ENCODE measurements at regions not wholly inside any gene's neighbourhood (a gene's known extent, or its start where the extent isn't known, plus 50 kb on each side); places are given as distances from the start of the nearest gene placed in this dataset.

DNA sequence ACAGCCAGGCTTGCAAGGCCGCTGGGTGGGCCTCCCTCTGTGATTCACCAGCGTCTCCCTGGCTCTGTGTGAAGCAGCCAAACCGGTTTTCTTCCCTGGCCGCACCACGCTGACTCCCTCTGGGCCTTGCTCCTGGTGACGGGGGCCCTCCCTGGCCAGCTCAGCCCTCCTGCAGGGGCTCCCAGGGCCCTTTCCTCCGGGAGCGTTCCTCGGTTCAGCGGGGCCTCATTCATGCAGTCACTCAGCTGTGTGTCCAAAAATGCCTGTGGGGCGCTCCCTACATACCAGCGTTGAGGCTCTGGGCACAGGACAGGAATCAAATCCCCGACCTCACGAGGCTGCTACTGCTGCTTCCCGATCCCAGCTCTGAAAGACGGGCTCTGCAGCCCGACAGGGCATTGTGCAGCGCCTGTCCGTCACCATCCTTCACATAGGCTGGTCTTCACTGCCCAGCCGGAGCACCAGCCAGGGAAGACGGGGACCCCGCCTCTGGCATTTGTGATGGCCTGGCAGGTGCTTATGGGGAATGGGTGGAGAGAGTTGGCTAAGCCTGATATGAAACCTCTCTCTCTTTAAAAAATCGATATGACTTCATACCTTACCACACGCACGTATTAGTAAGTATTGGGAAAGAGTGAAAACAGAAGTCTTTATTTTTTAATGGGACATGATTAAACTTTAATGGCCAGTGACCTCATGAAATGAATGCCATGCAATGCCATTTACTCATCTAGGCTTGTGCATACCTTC is 110.0 kb upstream of the SHH start:
- TF ChIP-seq, protein P1, sequence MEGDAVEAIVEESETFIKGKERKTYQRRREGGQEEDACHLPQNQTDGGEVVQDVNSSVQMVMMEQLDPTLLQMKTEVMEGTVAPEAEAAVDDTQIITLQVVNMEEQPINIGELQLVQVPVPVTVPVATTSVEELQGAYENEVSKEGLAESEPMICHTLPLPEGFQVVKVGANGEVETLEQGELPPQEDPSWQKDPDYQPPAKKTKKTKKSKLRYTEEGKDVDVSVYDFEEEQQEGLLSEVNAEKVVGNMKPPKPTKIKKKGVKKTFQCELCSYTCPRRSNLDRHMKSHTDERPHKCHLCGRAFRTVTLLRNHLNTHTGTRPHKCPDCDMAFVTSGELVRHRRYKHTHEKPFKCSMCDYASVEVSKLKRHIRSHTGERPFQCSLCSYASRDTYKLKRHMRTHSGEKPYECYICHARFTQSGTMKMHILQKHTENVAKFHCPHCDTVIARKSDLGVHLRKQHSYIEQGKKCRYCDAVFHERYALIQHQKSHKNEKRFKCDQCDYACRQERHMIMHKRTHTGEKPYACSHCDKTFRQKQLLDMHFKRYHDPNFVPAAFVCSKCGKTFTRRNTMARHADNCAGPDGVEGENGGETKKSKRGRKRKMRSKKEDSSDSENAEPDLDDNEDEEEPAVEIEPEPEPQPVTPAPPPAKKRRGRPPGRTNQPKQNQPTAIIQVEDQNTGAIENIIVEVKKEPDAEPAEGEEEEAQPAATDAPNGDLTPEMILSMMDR (IDR thresholded peaks at IDR 0.05): no peak
- TF ChIP-seq POLR2A (IDR thresholded peaks at IDR 0.05): no peak

Measured in thyroid gland (tissue), 4 donors.